IMR-90 (cell line): ENCODE measurements at regions not wholly inside any gene's neighbourhood (a gene's known extent, or its start where the extent isn't known, plus 50 kb on each side); places are given as distances from the start of the nearest gene placed in this dataset.

Experiments
- ATAC-seq: fragments of 200-7000 bp; cut with Tn5 transposase; 2 replicates; pipeline ENCODE4 v1.9.1; 2020; ENCODE audit warnings: low read depth, mild to moderate bottlenecking, moderate library complexity
- BruUV-seq: library from RNA; stranded (reverse); fragments of 400-500 nt; replicated peaks from 2 replicates; lab custom pipeline; 2021; lab: Mats Ljungman, UMichigan
- CTCF ChIA-PET: fragments of 300-600 bp; formaldehyde crosslinking; extraction: SDS; loops from one replicate; lab custom pipeline; 2021; ENCODE audit warnings: antibody characterized with exemption; lab: Yijun Ruan, JAX
- POLR2A ChIA-PET: fragments of 300-600 bp; sonication (Branson Sonifier 250); formaldehyde crosslinking; loops from one replicate; lab custom pipeline; 2022; ENCODE audit warnings: antibody characterized with exemption; ENCODE audit not compliant: unreplicated experiment; lab: Charles Lee
- DNase-seq: peaks from one replicate; pipeline ENCODE4 v3.0.0; 2013
- H2AFZ ChIP-seq: replicated peaks from 2 replicates; pipeline ENCODE3; 2013; ENCODE audit warnings: low read length, mild to moderate bottlenecking; ENCODE audit not compliant: poor library complexity
- H2AK5ac ChIP-seq: 2 replicates; pipeline ENCODE4 v1.6.1; 2013; ENCODE audit warnings: low read depth, low read length, inconsistent platforms
- H2AK9ac ChIP-seq: replicated peaks from 2 replicates; pipeline ENCODE3; 2013; ENCODE audit warnings: mild to moderate bottlenecking, low read depth, low read length, moderate library complexity; ENCODE audit not compliant: poor library complexity
- H2BK120ac ChIP-seq: 2 replicates; pipeline ENCODE4 v1.6.1; 2013; ENCODE audit warnings: low read depth, low read length, inconsistent platforms
- H2BK15ac ChIP-seq: 3 replicates; pipeline ENCODE4 v1.6.1; 2013; ENCODE audit warnings: low read depth, low read length, inconsistent platforms
- H2BK20ac ChIP-seq: 2 replicates; pipeline ENCODE4 v1.6.1; 2013; ENCODE audit warnings: low read depth, mild to moderate bottlenecking, inconsistent platforms, low read length, moderate library complexity
- H2BK5ac ChIP-seq: 2 replicates; pipeline ENCODE4 v1.6.1; 2013; ENCODE audit warnings: mild to moderate bottlenecking, low read depth, low read length, inconsistent platforms; ENCODE audit not compliant: poor library complexity, severe bottlenecking
- H3K14ac ChIP-seq: replicated peaks from 2 replicates; pipeline ENCODE4 v1.6.1; 2013; ENCODE audit warnings: low read depth, low read length, inconsistent platforms
- H3K18ac ChIP-seq: 2 replicates; pipeline ENCODE4 v1.6.1; 2013; ENCODE audit warnings: low read depth, low read length, control low read depth
- H3K23ac ChIP-seq: 2 replicates; pipeline ENCODE4 v1.6.1; 2013; ENCODE audit warnings: low read depth, low read length, inconsistent platforms
- H3K27ac ChIP-seq: 2 replicates; pipeline ENCODE4 v1.5.1; 2013; ENCODE audit warnings: mild to moderate bottlenecking, control low read depth, low read length; ENCODE audit not compliant: insufficient read depth
- H3K27me3 ChIP-seq: 2 replicates; pipeline ENCODE4 v1.6.1; 2013; ENCODE audit warnings: low read length; ENCODE audit not compliant: control insufficient read depth, insufficient read depth
- H3K36me3 ChIP-seq: 2 replicates; pipeline ENCODE4 v1.6.1; 2013; ENCODE audit warnings: low read length, mixed read lengths; ENCODE audit not compliant: control insufficient read depth, insufficient read depth
- H3K4ac ChIP-seq: 2 replicates; pipeline ENCODE4 v1.6.1; 2013; ENCODE audit warnings: low read depth, low read length, inconsistent platforms
- H3K4me1 ChIP-seq: 2 replicates; pipeline ENCODE4 v1.6.1; 2013; ENCODE audit warnings: low read length, mixed read lengths; ENCODE audit not compliant: control insufficient read depth, insufficient read depth
- H3K4me2 ChIP-seq: 2 replicates; pipeline ENCODE4 v1.6.1; 2013; ENCODE audit warnings: low read depth, mild to moderate bottlenecking, control low read depth, low read length, moderate library complexity
- H3K4me3 ChIP-seq: 2 replicates; pipeline ENCODE4 v1.5.1; 2013; ENCODE audit warnings: low read depth, mild to moderate bottlenecking, control low read depth, low read length, moderate library complexity; ENCODE audit not compliant: insufficient read depth
- H3K56ac ChIP-seq: 2 replicates; pipeline ENCODE4 v1.6.1; 2013; ENCODE audit warnings: low read length, inconsistent platforms; ENCODE audit not compliant: insufficient read depth; ENCODE audit errors: extremely low read depth
- H3K79me1 ChIP-seq, 2 experiments: 2 replicates each; pipeline ENCODE4 v1.6.1; 2013; ENCODE audit warnings: low read length in 2 of 2, inconsistent platforms in 1 of 2, low read depth in 1 of 2
- H3K9ac ChIP-seq: 2 replicates; pipeline ENCODE4 v1.6.1; 2013; ENCODE audit warnings: low read depth, low read length, control low read depth
- H3K9me1 ChIP-seq: 2 replicates; pipeline ENCODE4 v1.6.1; 2013; ENCODE audit warnings: low read length, inconsistent platforms; ENCODE audit not compliant: insufficient read depth
- H3K9me3 ChIP-seq: 2 replicates; pipeline ENCODE4 v1.6.1; 2013; ENCODE audit warnings: low read length; ENCODE audit not compliant: control insufficient read depth, insufficient read depth
- H4K20me1 ChIP-seq: 2 replicates; pipeline ENCODE4 v1.6.1; 2013; ENCODE audit warnings: low read length, inconsistent platforms; ENCODE audit not compliant: insufficient read depth
- H4K5ac ChIP-seq: 2 replicates; pipeline ENCODE4 v1.6.1; 2013; ENCODE audit warnings: mild to moderate bottlenecking, low read depth, low read length, control low read depth
- H4K8ac ChIP-seq, 2 experiments: 2 replicates each; pipeline ENCODE4 v1.6.1; 2013; ENCODE audit warnings: low read depth in 2 of 2, low read length in 2 of 2, control low read depth in 1 of 2, inconsistent platforms in 1 of 2
- H4K91ac ChIP-seq: 2 replicates; pipeline ENCODE4 v1.6.1; 2013; ENCODE audit warnings: low read depth, low read length, inconsistent platforms; ENCODE audit not compliant: insufficient read depth
- BHLHE40 ChIP-seq: fragments of 150-350 bp; IDR thresholded peaks from 2 replicates; pipeline ENCODE4 v1.6.1; 2016; ENCODE audit warnings: mild to moderate bottlenecking, low read depth, low read length
- CHD1 ChIP-seq: IDR thresholded peaks from 2 replicates; pipeline ENCODE4 v1.6.1; 2012; ENCODE audit warnings: low read depth, low read length, improper control_type of control experiment
- FOS ChIP-seq: fragments of 150-350 bp; IDR thresholded peaks from 2 replicates; pipeline ENCODE4 v1.6.1; 2016; ENCODE audit warnings: low read depth, low read length
- MAFK ChIP-seq: IDR thresholded peaks from 2 replicates; pipeline ENCODE4 v1.6.1; 2012; ENCODE audit warnings: low read depth, low read length, improper control_type of control experiment
- MAZ ChIP-seq: IDR thresholded peaks from 2 replicates; pipeline ENCODE4 v1.6.1; 2012; ENCODE audit warnings: low read depth, mild to moderate bottlenecking, low read length, improper control_type of control experiment, moderate library complexity, borderline replicate concordance
- MXI1 ChIP-seq: IDR thresholded peaks from 2 replicates; pipeline ENCODE4 v1.6.1; 2012; ENCODE audit warnings: low read depth, mild to moderate bottlenecking, low read length, moderate library complexity, borderline replicate concordance
- POLR2A ChIP-seq: IDR thresholded peaks from 2 replicates; pipeline ENCODE4 v1.6.1; 2012; ENCODE audit warnings: mild to moderate bottlenecking, low read depth, low read length
- RAD21 ChIP-seq: IDR thresholded peaks from 2 replicates; pipeline ENCODE4 v1.6.1; 2012; ENCODE audit warnings: low read length, improper control_type of control experiment
- RFX5 ChIP-seq: IDR thresholded peaks from 2 replicates; pipeline ENCODE4 v1.8.0; 2012; ENCODE audit warnings: low read depth, mild to moderate bottlenecking, low read length, moderate library complexity
- SMC3 ChIP-seq: fragments of 150-350 bp; IDR thresholded peaks from 2 replicates; pipeline ENCODE4 v1.6.1; 2016; ENCODE audit warnings: low read depth, mild to moderate bottlenecking, antibody characterized with exemption, low read length, moderate library complexity
- WGBS, 2 experiments: methylation state at CpG; one replicate each; pipeline versions ENCODE4 v1.1.5 to v1.1.7; 2013; ENCODE audit warnings: missing lambda C conversion rate in 2 of 2; ENCODE audit not compliant: insufficient read length in 1 of 2; ENCODE audit errors: extremely low coverage in 2 of 2; 5-methylcytosine and 5-hydroxymethylcytosine counted together
- dilution Hi-C: fragments of 300-500 bp; cut with HindIII; formaldehyde crosslinking; loops from one replicate; pipeline ENCODE4 v1.14.3; 2018; ENCODE audit warnings: low sequenced_read_pairs; ENCODE audit not compliant: unreplicated experiment
- in situ Hi-C: fragments of 300-500 bp; cut with MboI; formaldehyde crosslinking; loops from 3 replicates; pipeline ENCODE4 v1.14.3; 2019; ENCODE audit warnings: low sequenced_read_pairs, inconsistent platforms, mixed read lengths
- intact Hi-C: fragments of 100-400 bp; cut with micrococcal nuclease; formaldehyde crosslinking; loops from 2 replicates; pipeline ENCODE4 v1.10.0; 2022
- TF ChIP-seq, protein P1 (sequence below): fragments of 150-350 bp; IDR thresholded peaks from 2 replicates; pipeline ENCODE4 v1.6.1; 2017; ENCODE audit warnings: mild to moderate bottlenecking, antibody characterized with exemption, low read length, low read depth

- Histone ChIP-seq H2AK9ac (no peak overlapping the region), H3K9me3 (peaks cover 21% of the 10 kb centered on the region), H3K4me3 (no peak overlapping the region), H4K8ac (no peak overlapping the region), H2BK5ac (no peak overlapping the region), H4K5ac (no peak overlapping the region), H3K79me1 (no peaks in the 10 kb centered on the region), H4K91ac (no peak overlapping the region), H3K56ac (no peak overlapping the region), H3K27me3 (no peaks in the 10 kb centered on the region; the same call in 1 of the 2 replicates), H3K4me2 (no peak overlapping the region), H3K4ac (no peak overlapping the region), H2BK15ac (no peak overlapping the region), H2AK5ac (no peak overlapping the region), H4K20me1 (no peaks in the 10 kb centered on the region), H2BK20ac (no peak overlapping the region), H2AFZ (no peak overlapping the region), H3K9me1 (no peaks in the 10 kb centered on the region), H2BK120ac (no peak overlapping the region), H3K36me3 (no peaks in the 10 kb centered on the region), H3K14ac (no peak overlapping the region), H3K18ac (no peak overlapping the region), H3K27ac (no peak overlapping the region), H3K23ac (no peak overlapping the region), H3K9ac (no peak overlapping the region), H3K4me1 (no peaks in the 10 kb centered on the region; the same call in 1 of the 2 replicates)
- CTCF ChIA-PET: no interaction called here
- DNase-seq (no peak), ATAC-seq (no peak)
- intact Hi-C loops (no loop called here), in situ Hi-C loops (no loop called here), dilution Hi-C loops (no loop called here)
- POLR2A ChIA-PET: no interaction called here
- no TSS peak for BruUV-seq
- 70% methylated on average over 2 of the region's 9 CpGs; no CpG with 5 or more reads in 1 of the 2 experiments for WGBS, 2 experiments
- TF ChIP-seq POLR2A (no peak), FOS (no peak), RFX5 (no peak), CHD1 (no peak), BHLHE40 (no peak), MAFK (no peak), SMC3 (no peak), MAZ (no peak), MXI1 (no peak), RAD21 (no peak)
- TF ChIP-seq, protein P1, sequence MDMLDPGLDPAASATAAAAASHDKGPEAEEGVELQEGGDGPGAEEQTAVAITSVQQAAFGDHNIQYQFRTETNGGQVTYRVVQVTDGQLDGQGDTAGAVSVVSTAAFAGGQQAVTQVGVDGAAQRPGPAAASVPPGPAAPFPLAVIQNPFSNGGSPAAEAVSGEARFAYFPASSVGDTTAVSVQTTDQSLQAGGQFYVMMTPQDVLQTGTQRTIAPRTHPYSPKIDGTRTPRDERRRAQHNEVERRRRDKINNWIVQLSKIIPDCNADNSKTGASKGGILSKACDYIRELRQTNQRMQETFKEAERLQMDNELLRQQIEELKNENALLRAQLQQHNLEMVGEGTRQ: no peak
Observed at GRCh38 chr10:129343141-129343540, 123.9 kb upstream of the MGMT start.
